HG03460 (cell line): ENCODE measurements at regions not wholly inside any gene's neighbourhood (a gene's known extent, or its start where the extent isn't known, plus 50 kb on each side); places are given as distances from the start of the nearest gene placed in this dataset.
"Not testable (repeated sequence)": the region's sequence is repeated elsewhere in the genome, so short reads cannot be mapped to it uniquely, and the experiment has no call there.

Source experiments
- ATAC-seq: cut with Tn5 transposase; IDR thresholded peaks from one replicate; pipeline ENCODE4 v1.9.1; 2021; ENCODE audit not compliant: unreplicated experiment

- ATAC-seq: no peak
Observed at GRCh38 chr2:166647935-166648334, 153.9 kb upstream of the SCN7A start.

- no peak for ATAC-seq
Observed at GRCh38 chr2:166643980-166644379, 149.9 kb upstream of the SCN7A start.

GRCh38 chr2:166641516-166641915, 147.5 kb upstream of the SCN7A start:
- ATAC-seq: not testable (repeated sequence)

- ATAC-seq: no peak
Observed at GRCh38 chr2:166637051-166637450, 143.0 kb upstream of the SCN7A start.

GRCh38 chr2:166634706-166635105, 140.7 kb upstream of the SCN7A start:
- ATAC-seq: no peak

- no peak for ATAC-seq
Observed at GRCh38 chr2:166632616-166633015, 138.6 kb upstream of the SCN7A start.

- no peak for ATAC-seq
Observed at GRCh38 chr2:166628478-166629136, 134.6 kb upstream of the SCN7A start.

GRCh38 chr2:166627893-166628292, 133.8 kb upstream of the SCN7A start:
- ATAC-seq: no peak

- ATAC-seq: no peak
Observed at GRCh38 chr2:166625670-166626069, 131.6 kb upstream of the SCN7A start.

GRCh38 chr2:166614503-166614902, 120.5 kb upstream of the SCN7A start:
- no peak for ATAC-seq

- ATAC-seq: no peak
Observed at GRCh38 chr2:166614029-166614428, 120.0 kb upstream of the SCN7A start.

GRCh38 chr2:166613226-166613625, 119.2 kb upstream of the SCN7A start:
- ATAC-seq: no peak

GRCh38 chr2:166612214-166612613, 118.2 kb upstream of the SCN7A start:
- ATAC-seq: no peak

- no peak for ATAC-seq
Observed at GRCh38 chr2:166610913-166611305, 116.9 kb upstream of the SCN7A start.

GRCh38 chr2:166610180-166610912, 116.3 kb upstream of the SCN7A start:
- no peak for ATAC-seq

- no peak for ATAC-seq
Observed at GRCh38 chr2:166609183-166609959, 115.3 kb upstream of the SCN7A start.

- ATAC-seq: no peak
Observed at GRCh38 chr2:166607880-166608279, 113.8 kb upstream of the SCN7A start.

- ATAC-seq: no peak
Observed at GRCh38 chr2:166593403-166593802, 99.4 kb upstream of the SCN7A start.

- ATAC-seq: no peak
Observed at GRCh38 chr2:166592750-166593149, 98.7 kb upstream of the SCN7A start.

- no peak for ATAC-seq
Observed at GRCh38 chr2:166591226-166591625, 97.2 kb upstream of the SCN7A start.

- ATAC-seq: no peak
Observed at GRCh38 chr2:166573391-166573790, 79.3 kb upstream of the SCN7A start.

GRCh38 chr2:166572937-166573336, 78.9 kb upstream of the SCN7A start:
- no peak for ATAC-seq
